IPS-NIHi7 (cell line): ENCODE measurements at regions not wholly inside any gene's neighbourhood (a gene's known extent, or its start where the extent isn't known, plus 50 kb on each side); places are given as distances from the start of the nearest gene placed in this dataset.
A peak's percentile ranks its signal among the peaks of the same experiment; 100 is the strongest.

Experiments used
- DNase-seq: peaks from one replicate; pipeline ENCODE4 v3.0.0; 2012; ENCODE audit warnings: mixed read lengths; ENCODE audit errors: extremely low spot score

- no peak for DNase-seq
These were observed 538.4 kb downstream of the HACE1 start for GRCh38 chr6:104321301-104321700.

- DNase-seq = no peak
These were observed 538.8 kb downstream of the HACE1 start for GRCh38 chr6:104320896-104321295.

- DNase-seq = no peak
These were observed 546.9 kb downstream of the HACE1 start for GRCh38 chr6:104312851-104313250.

GRCh38 chr6:104306211-104306610 is 553.5 kb downstream of the HACE1 start:
- DNase-seq = no peak

- DNase-seq = no peak
These were observed 554.5 kb downstream of the HACE1 start for GRCh38 chr6:104305206-104305605.

- DNase-seq = no peak
These were observed 557.8 kb downstream of the HACE1 start for GRCh38 chr6:104301951-104302350.

GRCh38 chr6:104286641-104287040 is 573.1 kb downstream of the HACE1 start:
- DNase-seq = no peak

- DNase-seq = no peak
These were observed 574.8 kb downstream of the HACE1 start for GRCh38 chr6:104284872-104285271.

GRCh38 chr6:104282581-104282980 is 577.1 kb downstream of the HACE1 start:
- DNase-seq = no peak

- DNase-seq = peak; percentile 43
These were observed 578.3 kb downstream of the HACE1 start for GRCh38 chr6:104281370-104281769.

- no peak for DNase-seq
These were observed 591.3 kb downstream of the HACE1 start for GRCh38 chr6:104268389-104268788.

- DNase-seq = no peak
These were observed 592.8 kb downstream of the HACE1 start for GRCh38 chr6:104266922-104267321.

GRCh38 chr6:104256646-104257045 is 603.1 kb downstream of the HACE1 start:
- no peak for DNase-seq

GRCh38 chr6:104253236-104253635 is 606.5 kb downstream of the HACE1 start:
- DNase-seq = no peak

GRCh38 chr6:104252276-104252675 is 607.4 kb downstream of the HACE1 start:
- no peak for DNase-seq

- no peak for DNase-seq
These were observed 608.1 kb downstream of the HACE1 start for GRCh38 chr6:104251651-104252050.

- DNase-seq = no peak
These were observed 618.9 kb downstream of the HACE1 start for GRCh38 chr6:104240865-104241264.

- no peak for DNase-seq
These were observed 619.7 kb downstream of the HACE1 start for GRCh38 chr6:104239971-104240370.

- DNase-seq = no peak
These were observed 630.7 kb downstream of the HACE1 start for GRCh38 chr6:104229057-104229456.

GRCh38 chr6:104227508-104227907 is 632.2 kb downstream of the HACE1 start:
- no peak for DNase-seq

GRCh38 chr6:104226790-104227446 is 632.8 kb downstream of the HACE1 start:
- no peak for DNase-seq

GRCh38 chr6:104218116-104218515 is 641.6 kb downstream of the HACE1 start:
- DNase-seq = no peak

GRCh38 chr6:104214901-104215300 is 644.8 kb downstream of the HACE1 start:
- DNase-seq = no peak

- no peak for DNase-seq
These were observed 646.6 kb downstream of the HACE1 start for GRCh38 chr6:104212977-104213668.
